ENCODE measurements at regions not wholly inside any gene's neighbourhood (a gene's known extent, or its start where the extent isn't known, plus 50 kb on each side); places are given as distances from the start of the nearest gene placed in this dataset.
"Not testable (repeated sequence)": the region's sequence is repeated elsewhere in the genome, so short reads cannot be mapped to it uniquely, and the experiment has no call there.

DNA sequence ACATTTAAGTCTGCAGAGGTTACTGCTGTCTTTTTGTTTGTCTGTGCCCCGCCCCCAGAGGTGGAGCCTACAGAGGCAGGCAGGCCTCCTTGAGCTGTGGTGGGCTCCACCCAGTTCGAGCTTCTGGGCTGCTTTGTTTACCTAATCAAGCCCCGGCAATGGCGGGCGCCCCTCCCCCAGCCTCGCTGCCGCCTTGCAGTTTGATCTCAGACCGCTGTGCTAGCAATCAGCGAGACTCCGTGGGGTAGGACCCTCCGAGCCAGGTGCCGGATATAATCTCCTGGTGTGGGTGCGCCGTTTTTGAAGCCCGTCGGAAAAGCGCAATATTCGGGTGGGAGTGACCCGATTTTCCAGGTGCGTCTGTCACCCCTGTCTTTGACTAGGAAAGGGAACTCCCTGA is 102.4 kb upstream of the GMNC start:
- TF ChIP-seq, protein P1, sequence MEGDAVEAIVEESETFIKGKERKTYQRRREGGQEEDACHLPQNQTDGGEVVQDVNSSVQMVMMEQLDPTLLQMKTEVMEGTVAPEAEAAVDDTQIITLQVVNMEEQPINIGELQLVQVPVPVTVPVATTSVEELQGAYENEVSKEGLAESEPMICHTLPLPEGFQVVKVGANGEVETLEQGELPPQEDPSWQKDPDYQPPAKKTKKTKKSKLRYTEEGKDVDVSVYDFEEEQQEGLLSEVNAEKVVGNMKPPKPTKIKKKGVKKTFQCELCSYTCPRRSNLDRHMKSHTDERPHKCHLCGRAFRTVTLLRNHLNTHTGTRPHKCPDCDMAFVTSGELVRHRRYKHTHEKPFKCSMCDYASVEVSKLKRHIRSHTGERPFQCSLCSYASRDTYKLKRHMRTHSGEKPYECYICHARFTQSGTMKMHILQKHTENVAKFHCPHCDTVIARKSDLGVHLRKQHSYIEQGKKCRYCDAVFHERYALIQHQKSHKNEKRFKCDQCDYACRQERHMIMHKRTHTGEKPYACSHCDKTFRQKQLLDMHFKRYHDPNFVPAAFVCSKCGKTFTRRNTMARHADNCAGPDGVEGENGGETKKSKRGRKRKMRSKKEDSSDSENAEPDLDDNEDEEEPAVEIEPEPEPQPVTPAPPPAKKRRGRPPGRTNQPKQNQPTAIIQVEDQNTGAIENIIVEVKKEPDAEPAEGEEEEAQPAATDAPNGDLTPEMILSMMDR (IDR thresholded peaks at IDR 0.05) = not testable (repeated sequence)
- not testable (repeated sequence) for TF ChIP-seq POLR2A (IDR thresholded peaks at IDR 0.05)

All from Peyer's patch (tissue), 4 donors.